ENCODE measurements at regions not wholly inside any gene's neighbourhood (a gene's known extent, or its start where the extent isn't known, plus 50 kb on each side); places are given as distances from the start of the nearest gene placed in this dataset.

GRCh38 chr1:2910211-2910610, 108.7 kb upstream of the TTC34 start:
- Mint-ChIP-seq H3K27me3 (ENCODE audit: low read depth in 2 of 2) (no peaks in the 10 kb centered on the region), H3K4me3 (no peak overlapping the region), H3K36me3 (no peaks in the 10 kb centered on the region), H3K27ac (no peak overlapping the region), H3K9me3 (no peaks in the 10 kb centered on the region), H3K4me1 (no peaks in the 10 kb centered on the region)
- DNase-seq = no peak
- Histone ChIP-seq H3K4me3 (ENCODE audit: low read length) (no peak overlapping the region), H3K27ac (ENCODE audit: low read length) (no peak overlapping the region), H3K27me3 (ENCODE audit: control insufficient read depth, insufficient read depth, low read length) (no peaks in the 10 kb centered on the region), H3K4me1 (ENCODE audit: control insufficient read depth, insufficient read depth, low read length) (no peaks in the 10 kb centered on the region), H3K9me3 (ENCODE audit: control insufficient read depth, insufficient read depth, low read length) (no peaks in the 10 kb centered on the region), H3K36me3 (ENCODE audit: control insufficient read depth, insufficient read depth, low read length) (no peaks in the 10 kb centered on the region)
- no peak for TF ChIP-seq CTCF (IDR thresholded peaks at IDR 0.05)
- ATAC-seq = no peak
- intact Hi-C loops (cut with micrococcal nuclease) = no loop called here
- 90% methylated on average over 11 of the region's 11 CpGs for WGBS (ENCODE audit: insufficient coverage)

GRCh38 chr1:2911421-2912178, 109.7 kb upstream of the ACTRT2 start:
- no peak overlapping the region for H3K27ac ChIP-seq (ENCODE audit: low read length)
- intact Hi-C loops (cut with micrococcal nuclease) = no loop called here
- no peak for ATAC-seq
- H3K9me3 Mint-ChIP-seq = peaks cover 0 to 6% of the 10 kb centered on the region in 2 donors
- no peak for DNase-seq
- H3K36me3 ChIP-seq (ENCODE audit: control insufficient read depth, insufficient read depth, low read length) = no peaks in the 10 kb centered on the region
- H3K36me3 Mint-ChIP-seq = no peaks in the 10 kb centered on the region
- H3K4me1 Mint-ChIP-seq = peaks cover 0 to 4% of the 10 kb centered on the region in 2 donors
- no peaks in the 10 kb centered on the region for H3K4me1 ChIP-seq (ENCODE audit: control insufficient read depth, insufficient read depth, low read length)
- no peaks in the 10 kb centered on the region for H3K9me3 ChIP-seq (ENCODE audit: control insufficient read depth, insufficient read depth, low read length)
- whole genome bisulfite sequencing (ENCODE audit: insufficient coverage) = 92% methylated on average over 31 of the region's 31 CpGs
- no peak for TF ChIP-seq CTCF (IDR thresholded peaks at IDR 0.05)
- no peak overlapping the region for H3K4me3 Mint-ChIP-seq
- H3K27ac Mint-ChIP-seq = no peak overlapping the region
- H3K27me3 Mint-ChIP-seq (ENCODE audit: low read depth in 2 of 2) = no peaks in the 10 kb centered on the region
- H3K27me3 ChIP-seq (ENCODE audit: control insufficient read depth, insufficient read depth, low read length) = no peaks in the 10 kb centered on the region
- no peak overlapping the region for H3K4me3 ChIP-seq (ENCODE audit: low read length)

- DNase-seq = no peak
- Histone ChIP-seq H3K4me1 (ENCODE audit: control insufficient read depth, insufficient read depth, low read length) (no peaks in the 10 kb centered on the region), H3K27ac (ENCODE audit: low read length) (no peak overlapping the region), H3K4me3 (ENCODE audit: low read length) (no peak overlapping the region), H3K9me3 (ENCODE audit: control insufficient read depth, insufficient read depth, low read length) (no peaks in the 10 kb centered on the region), H3K36me3 (ENCODE audit: control insufficient read depth, insufficient read depth, low read length) (no peaks in the 10 kb centered on the region), H3K27me3 (ENCODE audit: control insufficient read depth, insufficient read depth, low read length) (no peaks in the 10 kb centered on the region)
- intact Hi-C loops (cut with micrococcal nuclease) = no loop called here
- peaks cover 0 to 4% of the 10 kb centered on the region in 2 donors for H3K4me1 Mint-ChIP-seq
- H3K9me3 Mint-ChIP-seq = peaks cover 0 to 6% of the 10 kb centered on the region in 2 donors
- ATAC-seq = no peak
- no peaks in the 10 kb centered on the region for H3K36me3 Mint-ChIP-seq
- no peaks in the 10 kb centered on the region for H3K27me3 Mint-ChIP-seq (ENCODE audit: low read depth in 2 of 2)
- no peak overlapping the region for H3K27ac Mint-ChIP-seq
- 73% methylated on average over 15 of the region's 16 CpGs for WGBS (ENCODE audit: insufficient coverage)
- no peak overlapping the region for H3K4me3 Mint-ChIP-seq
- TF ChIP-seq CTCF (IDR thresholded peaks at IDR 0.05) = no peak
Measured at GRCh38 chr1:2912424-2913061, 108.7 kb upstream of the ACTRT2 start.

All from natural killer cell (primary cell).